Fibroblast of lung (primary cell): ENCODE measurements at regions not wholly inside any gene's neighbourhood (a gene's known extent, or its start where the extent isn't known, plus 50 kb on each side); places are given as distances from the start of the nearest gene placed in this dataset.

Source experiments
- CTCF ChIP-seq, 2 donors: IDR thresholded peaks in 1 of 2; conservative IDR thresholded peaks in 1 of 2; 1 replicate in 1 of 2; 2 replicates in 1 of 2; pipeline ENCODE4 v1.5.1; 2011 to 2012; ENCODE audit warnings: low read length in 2 of 2, control low read depth in 1 of 2, inconsistent platforms in 1 of 2, low read depth in 1 of 2, mild to moderate bottlenecking in 1 of 2
- EZH2 ChIP-seq: IDR thresholded peaks from 2 replicates; pipeline ENCODE4 v1.5.1; 2012; ENCODE audit warnings: low read length, control low read depth, mild to moderate bottlenecking; ENCODE audit errors: missing control alignments

GRCh38 chr3:22113453-22113852, 362.4 kb upstream of the ZNF385D start:
- TF ChIP-seq CTCF (conservative IDR thresholded peaks at IDR 0.05 in 1 of 2, IDR thresholded peaks at IDR 0.05 in 1 of 2; ENCODE audit: low read depth in 1 of 2, low read length in 2 of 2) (no peak), EZH2 (no peak)
